Esophagus muscularis mucosa (tissue), 4 donors: ENCODE measurements at regions not wholly inside any gene's neighbourhood (a gene's known extent, or its start where the extent isn't known, plus 50 kb on each side); places are given as distances from the start of the nearest gene placed in this dataset.
A peak's percentile ranks its signal among the peaks of the same experiment; 100 is the strongest.

Experiments used
- DNase-seq: peaks from one replicate; pipeline ENCODE4 v3.0.0-alpha.2; 2017; ENCODE audit errors: extremely low spot score
- H3K27ac ChIP-seq, 4 donors: fragments of 200-600 bp; sonication (generic); replicated peaks in 1 of 4; 1 replicate in 3 of 4; 2 replicates in 1 of 4; pipeline ENCODE4 v1.5.1; 2016 to 2019; ENCODE audit warnings: mild to moderate bottlenecking in 1 of 4
- H3K27me3 ChIP-seq, 4 donors: fragments of 200-600 bp; sonication (generic); one replicate each; pipeline versions ENCODE4 v1.5.1 to v1.6.0; 2016 to 2019
- H3K36me3 ChIP-seq, 4 donors: fragments of 200-600 bp; sonication (generic); one replicate each; pipeline ENCODE4 v1.5.1; 2016 to 2019
- H3K4me1 ChIP-seq, 4 donors: fragments of 200-600 bp; sonication (generic); one replicate each; pipeline ENCODE4 v1.5.1; 2016 to 2019
- H3K4me3 ChIP-seq, 4 donors: fragments of 200-600 bp; sonication (generic); 1 replicate in 2 of 4; 2 replicates in 2 of 4; pipeline ENCODE4 v1.5.1; 2016 to 2019; ENCODE audit warnings: mild to moderate bottlenecking in 4 of 4, moderate library complexity in 1 of 4
- H3K9me3 ChIP-seq, 4 donors: fragments of 200-600 bp; sonication (generic); 1 replicate in 3 of 4; 2 replicates in 1 of 4; pipeline ENCODE4 v1.5.1; 2016 to 2019
- EP300 ChIP-seq: sonication (generic); formaldehyde crosslinking; IDR thresholded peaks from one replicate; pipeline ENCODE4 v1.6.1; 2017; ENCODE audit warnings: antibody characterized with exemption
- POLR2A ChIP-seq: fragments of 450-650 bp; IDR thresholded peaks from one replicate; pipeline ENCODE4 v1.6.1; 2017; ENCODE audit warnings: antibody characterized with exemption, moderate library complexity, mild to moderate bottlenecking, low read depth
- POLR2AphosphoS5 ChIP-seq, 2 donors: sonication (generic); formaldehyde crosslinking; IDR thresholded peaks; one replicate each; pipeline ENCODE4 v1.6.1; 2017; ENCODE audit warnings: antibody characterized with exemption in 2 of 2
- WGBS: methylation state at CpG from one replicate; pipeline ENCODE4 v1.1.5; 2018; 5-methylcytosine and 5-hydroxymethylcytosine counted together
- intact Hi-C: fragments of 100-400 bp; cut with DNase I; formaldehyde crosslinking; loops from one replicate; pipeline ENCODE4 v1.15.1; 2023
- TF ChIP-seq, protein P1 (sequence below), 3 experiments: fragments of 200-600 bp in 2 of 3; fragments of 450-650 bp in 1 of 3; sonication (generic) in 2 of 3; IDR thresholded peaks; one replicate each; pipeline ENCODE4 v1.5.1; 2017 to 2019; ENCODE audit warnings: antibody characterized with exemption in 3 of 3, mild to moderate bottlenecking in 2 of 3, moderate library complexity in 1 of 3

- Histone ChIP-seq H3K4me1 (peaks cover 0 to 18% (median 13%) of the 10 kb centered on the region in 4 donors), H3K9me3 (no peaks in the 10 kb centered on the region), H3K36me3 (no peaks in the 10 kb centered on the region), H3K27ac (no peak overlapping the region), H3K4me3 (no peak overlapping the region), H3K27me3 (no peaks in the 10 kb centered on the region)
- TF ChIP-seq EP300 (no peak), POLR2A (no peak), POLR2AphosphoS5 (IDR thresholded peaks at IDR 0.05) (no peak)
- TF ChIP-seq, protein P1, sequence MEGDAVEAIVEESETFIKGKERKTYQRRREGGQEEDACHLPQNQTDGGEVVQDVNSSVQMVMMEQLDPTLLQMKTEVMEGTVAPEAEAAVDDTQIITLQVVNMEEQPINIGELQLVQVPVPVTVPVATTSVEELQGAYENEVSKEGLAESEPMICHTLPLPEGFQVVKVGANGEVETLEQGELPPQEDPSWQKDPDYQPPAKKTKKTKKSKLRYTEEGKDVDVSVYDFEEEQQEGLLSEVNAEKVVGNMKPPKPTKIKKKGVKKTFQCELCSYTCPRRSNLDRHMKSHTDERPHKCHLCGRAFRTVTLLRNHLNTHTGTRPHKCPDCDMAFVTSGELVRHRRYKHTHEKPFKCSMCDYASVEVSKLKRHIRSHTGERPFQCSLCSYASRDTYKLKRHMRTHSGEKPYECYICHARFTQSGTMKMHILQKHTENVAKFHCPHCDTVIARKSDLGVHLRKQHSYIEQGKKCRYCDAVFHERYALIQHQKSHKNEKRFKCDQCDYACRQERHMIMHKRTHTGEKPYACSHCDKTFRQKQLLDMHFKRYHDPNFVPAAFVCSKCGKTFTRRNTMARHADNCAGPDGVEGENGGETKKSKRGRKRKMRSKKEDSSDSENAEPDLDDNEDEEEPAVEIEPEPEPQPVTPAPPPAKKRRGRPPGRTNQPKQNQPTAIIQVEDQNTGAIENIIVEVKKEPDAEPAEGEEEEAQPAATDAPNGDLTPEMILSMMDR (IDR thresholded peaks at IDR 0.05): no peak
- intact Hi-C loops: no loop called here
- DNase-seq: no peak
- WGBS: 37% methylated on average over 3 of the region's 3 CpGs
Observed at GRCh38 chr7:42627626-42628025, 284.2 kb downstream of the C7orf25 start.

DNA sequence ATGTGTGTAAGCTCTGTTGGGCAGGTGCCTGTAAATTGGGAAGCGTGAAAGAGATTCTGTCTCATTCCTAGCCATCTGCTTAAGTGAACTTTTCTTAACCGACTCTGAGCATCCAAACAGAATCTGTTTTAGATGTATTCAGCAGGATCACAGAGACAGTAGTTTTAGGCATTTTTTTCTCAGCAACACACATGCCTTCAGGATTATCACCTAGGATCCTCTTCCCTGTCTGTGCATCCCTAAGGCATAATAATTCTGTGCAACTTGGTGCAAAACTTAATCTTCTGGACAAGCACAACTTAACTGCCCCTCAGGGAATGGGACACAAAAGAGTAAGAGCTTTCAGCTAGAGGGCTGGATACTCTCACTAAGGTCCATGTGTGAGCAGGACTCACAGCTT is 284.8 kb downstream of the C7orf25 start:
- peaks cover 0 to 23% (median 17%) of the 10 kb centered on the region in 4 donors for H3K4me1 ChIP-seq
- no peak overlapping the region for H3K27ac ChIP-seq
- 84% methylated on average over 2 of the region's 2 CpGs for WGBS
- TF ChIP-seq POLR2AphosphoS5 (IDR thresholded peaks at IDR 0.05): no peak
- intact Hi-C loops: no loop called here
- H3K9me3 ChIP-seq: no peaks in the 10 kb centered on the region
- no peak for DNase-seq
- H3K36me3 ChIP-seq: no peaks in the 10 kb centered on the region
- H3K4me3 ChIP-seq: no peak overlapping the region
- no peaks in the 10 kb centered on the region for H3K27me3 ChIP-seq

DNA sequence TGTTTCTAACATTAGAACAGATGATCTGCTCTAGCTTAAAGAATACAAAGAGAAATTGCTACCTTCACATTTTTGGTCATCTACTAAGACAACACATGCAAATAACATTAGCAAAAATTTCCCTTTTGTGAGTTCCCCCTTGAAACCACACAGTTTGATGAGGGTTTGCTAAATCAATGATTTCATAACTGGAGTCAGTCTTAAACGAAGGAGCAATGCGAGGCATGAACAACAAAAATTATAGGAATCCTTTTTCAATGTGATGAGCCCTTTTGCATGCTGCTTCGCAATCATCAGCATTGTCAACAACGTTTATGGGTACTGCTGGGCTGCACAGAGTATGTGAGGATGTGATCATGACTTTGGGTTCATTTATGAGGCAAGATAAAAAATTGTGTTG is 286.4 kb downstream of the C7orf25 start:
- no peak overlapping the region for H3K27ac ChIP-seq
- intact Hi-C loops: no loop called here
- no peak overlapping the region for H3K4me3 ChIP-seq
- no peaks in the 10 kb centered on the region for H3K9me3 ChIP-seq
- peaks cover 0 to 40% (median 34%) of the 10 kb centered on the region in 4 donors for H3K4me1 ChIP-seq
- H3K36me3 ChIP-seq: no peaks in the 10 kb centered on the region
- DNase-seq: no peak
- 90% methylated on average over 4 of the region's 4 CpGs for WGBS
- TF ChIP-seq POLR2A (no peak), EP300 (no peak), POLR2AphosphoS5 (IDR thresholded peaks at IDR 0.05) (no peak)
- TF ChIP-seq, protein P1 (IDR thresholded peaks at IDR 0.05): no peak
- no peaks in the 10 kb centered on the region for H3K27me3 ChIP-seq

DNA sequence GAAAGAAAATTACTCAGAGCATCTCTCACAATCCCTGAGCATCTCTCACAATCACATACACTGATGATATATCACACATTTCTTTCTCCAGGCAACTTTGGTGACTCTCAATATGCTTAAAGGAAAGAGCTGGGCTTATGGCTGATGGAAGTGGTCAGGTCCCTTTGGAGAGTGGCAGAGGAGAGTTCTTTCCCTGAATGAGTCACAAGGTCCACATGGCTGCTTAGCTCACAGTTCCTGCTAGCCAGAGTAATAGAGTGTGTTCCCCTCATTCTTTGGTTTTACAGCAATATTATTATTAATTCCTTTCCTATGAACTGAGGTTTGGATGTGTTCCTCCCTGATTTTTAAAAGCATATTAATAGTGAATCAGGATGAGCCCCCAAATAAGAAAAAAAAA is 287.4 kb downstream of the C7orf25 start:
- intact Hi-C loops: no loop called here
- peaks cover 0 to 49% (median 42%) of the 10 kb centered on the region in 4 donors for H3K4me1 ChIP-seq
- no peak for TF ChIP-seq POLR2A

GRCh38 chr7:42621543-42622219 is 290.2 kb downstream of the C7orf25 start:
- peak overlapping the region in 1 of 4 donors; percentile 46 for H3K27ac ChIP-seq
- intact Hi-C loops: no loop called here
- H3K36me3 ChIP-seq: no peaks in the 10 kb centered on the region
- no peak overlapping the region for H3K4me3 ChIP-seq
- 29% methylated on average over 3 of the region's 3 CpGs for WGBS
- DNase-seq: no peak
- TF ChIP-seq, protein P1 (IDR thresholded peaks at IDR 0.05): no peak
- H3K9me3 ChIP-seq: no peaks in the 10 kb centered on the region
- no peaks in the 10 kb centered on the region for H3K27me3 ChIP-seq
- H3K4me1 ChIP-seq: peaks cover 11 to 58% (median 50%) of the 10 kb centered on the region in 4 donors

More for the DNA sequence above, 287.4 kb downstream of the C7orf25 start:
- Histone ChIP-seq H3K9me3 (no peaks in the 10 kb centered on the region), H3K4me3 (no peak overlapping the region), H3K27me3 (no peaks in the 10 kb centered on the region), H3K27ac (no peak overlapping the region), H3K36me3 (no peaks in the 10 kb centered on the region)
- no peak for DNase-seq
